HS-27A (cell line): ENCODE measurements at regions not wholly inside any gene's neighbourhood (a gene's known extent, or its start where the extent isn't known, plus 50 kb on each side); places are given as distances from the start of the nearest gene placed in this dataset.

Source experiments
- DNase-seq: peaks from one replicate; pipeline ENCODE4 v3.0.0-alpha.2; 2012; ENCODE audit warnings: low read depth, missing footprints

GRCh38 chr16:49216593-49216992 lies 65.0 kb downstream of the CBLN1 start:
- no peak for DNase-seq

GRCh38 chr16:49213594-49213993 lies 68.0 kb downstream of the CBLN1 start:
- DNase-seq = no peak

DNA sequence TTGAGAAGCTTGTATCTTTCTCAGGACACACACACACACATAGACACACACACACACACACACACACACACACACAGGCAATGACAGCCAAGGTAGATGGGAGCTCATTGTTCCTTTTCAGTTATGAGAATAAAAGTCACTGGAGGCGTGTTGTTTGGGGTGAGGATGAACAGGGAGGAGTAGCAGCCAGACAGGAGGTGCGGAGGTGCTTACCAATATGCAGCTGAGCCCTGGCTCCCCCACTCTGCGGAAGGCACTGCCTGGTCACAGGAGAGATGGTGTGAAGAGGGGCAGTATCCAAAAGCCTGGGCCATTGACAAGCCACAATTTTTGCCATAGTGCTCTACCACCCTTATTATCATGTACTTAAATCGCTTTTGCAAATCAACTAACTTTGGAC lies 77.4 kb downstream of the CBLN1 start:
- no peak for DNase-seq

GRCh38 chr16:49203361-49203760 lies 78.3 kb downstream of the CBLN1 start:
- no peak for DNase-seq

DNA sequence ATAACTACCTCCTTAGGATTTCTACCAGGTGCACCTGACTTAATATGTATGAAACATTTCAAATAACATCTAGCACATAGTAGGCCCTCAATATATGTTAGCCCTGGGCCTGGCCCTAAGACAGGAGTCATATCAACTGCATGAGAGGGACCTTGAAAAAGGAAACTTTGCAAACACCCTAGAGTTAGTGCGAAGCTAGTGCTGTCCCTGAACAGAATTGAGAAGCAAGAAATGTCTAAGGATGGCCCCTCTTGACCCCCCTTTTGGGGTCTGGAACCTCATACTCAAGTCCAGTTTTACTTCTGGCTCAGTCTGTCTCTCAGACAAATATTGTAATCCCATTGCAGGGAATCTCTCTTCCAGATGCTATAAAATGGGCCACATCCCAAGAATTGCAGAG lies 80.5 kb downstream of the CBLN1 start:
- DNase-seq = no peak

DNA sequence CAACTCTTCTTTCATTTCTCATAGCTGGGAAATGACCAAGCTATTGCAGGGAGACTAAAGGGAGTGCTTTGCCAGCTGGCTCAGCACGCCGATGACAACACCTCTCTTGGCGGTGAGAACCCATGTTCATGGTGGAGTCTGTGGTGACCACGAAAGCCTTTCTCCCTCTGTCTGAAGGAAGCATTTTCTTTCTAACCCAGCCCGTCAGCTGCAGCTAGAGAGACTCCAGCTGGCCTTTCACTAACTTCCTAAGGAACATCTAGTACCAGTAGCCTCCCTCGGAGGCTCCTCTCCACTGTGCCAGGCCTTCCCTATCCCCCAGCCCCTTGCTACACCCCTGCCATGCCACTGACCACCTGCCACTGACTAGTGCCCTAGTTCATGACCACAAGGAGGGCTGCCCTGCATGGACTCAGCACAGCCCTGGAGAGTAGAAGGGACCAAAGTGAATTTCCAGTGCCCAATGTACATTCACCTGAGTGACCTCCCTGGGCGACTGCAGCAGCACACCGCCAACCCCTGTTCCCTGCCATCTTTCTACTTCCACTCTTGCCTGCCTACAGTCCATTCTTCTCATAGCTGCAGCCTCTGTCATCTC lies 81.3 kb downstream of the CBLN1 start:
- no peak for DNase-seq

DNA sequence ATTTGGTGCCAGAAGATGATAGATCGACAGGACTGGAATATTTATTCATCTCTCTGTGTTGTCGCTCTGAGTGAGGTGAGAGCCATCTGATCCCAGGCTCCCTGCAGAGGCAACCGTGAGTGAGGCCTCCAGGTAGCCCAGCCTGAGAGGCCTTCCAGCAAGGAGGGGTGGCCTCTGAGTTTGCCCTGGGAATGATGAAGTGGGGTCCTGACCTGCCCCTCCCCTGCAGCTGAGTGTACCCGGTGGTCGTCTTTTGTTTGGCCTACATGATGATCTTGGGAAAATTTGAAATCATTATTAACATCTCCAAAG lies 86.4 kb downstream of the CBLN1 start:
- no peak for DNase-seq

GRCh38 chr16:49194537-49195236 lies 87.0 kb downstream of the CBLN1 start:
- DNase-seq = no peak

GRCh38 chr16:49193596-49193995 lies 88.0 kb downstream of the CBLN1 start:
- no peak for DNase-seq

DNA sequence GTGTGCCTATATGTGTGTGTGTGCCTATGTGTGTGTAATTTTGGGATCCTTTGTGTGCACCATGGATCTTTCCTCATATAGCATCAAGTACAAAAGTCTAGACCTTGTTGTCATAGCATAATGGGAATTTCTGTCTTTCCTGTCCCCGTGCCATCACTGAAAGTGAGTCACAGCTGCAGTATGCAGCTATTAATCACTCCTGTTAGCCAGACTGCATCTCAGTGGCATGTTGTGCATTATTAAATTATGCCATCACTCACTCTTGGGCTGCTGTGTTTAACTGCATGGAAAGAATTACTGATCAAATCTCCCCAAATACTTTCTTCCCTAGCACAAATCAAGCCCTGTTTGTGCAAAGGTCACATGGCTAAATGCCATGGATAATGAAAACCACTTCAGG lies 92.4 kb downstream of the CBLN1 start:
- no peak for DNase-seq

- DNase-seq = no peak
Observed at GRCh38 chr16:49183911-49184310, 97.7 kb downstream of the CBLN1 start.

DNA sequence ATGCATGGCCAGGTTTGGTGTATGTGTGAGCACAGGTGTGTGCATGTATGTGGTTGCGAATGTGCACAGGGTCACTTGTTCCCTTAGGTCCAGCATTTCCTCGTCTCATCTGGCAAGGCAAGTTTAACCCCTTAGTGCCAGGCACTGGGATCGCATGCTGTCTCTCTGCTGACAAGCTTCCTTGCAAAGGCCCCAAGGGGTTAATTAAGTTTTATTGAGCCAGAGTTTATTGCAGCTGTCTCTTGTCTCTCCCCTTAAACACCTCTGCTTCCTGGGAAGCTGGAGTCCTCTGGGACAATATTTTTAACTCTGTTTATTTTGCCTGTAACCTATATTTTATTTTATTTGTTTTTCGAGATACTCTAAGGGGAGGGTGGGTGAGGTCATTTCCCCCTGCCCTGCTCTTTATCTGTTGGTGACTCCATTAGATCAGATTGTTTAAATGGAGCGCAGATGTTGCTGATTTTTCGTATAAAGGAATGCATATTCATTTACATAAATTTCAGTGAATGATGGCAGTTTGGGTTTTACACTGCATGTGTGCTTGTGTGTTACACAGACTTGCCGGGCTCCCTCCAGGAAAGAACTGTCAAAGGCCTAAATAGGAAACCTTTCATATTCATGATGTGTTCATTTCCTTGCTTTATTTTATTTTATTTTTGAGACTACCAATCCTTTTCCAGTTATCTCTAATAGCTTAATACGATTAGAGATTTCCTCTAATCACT lies 99.7 kb downstream of the CBLN1 start:
- no peak for DNase-seq

DNA sequence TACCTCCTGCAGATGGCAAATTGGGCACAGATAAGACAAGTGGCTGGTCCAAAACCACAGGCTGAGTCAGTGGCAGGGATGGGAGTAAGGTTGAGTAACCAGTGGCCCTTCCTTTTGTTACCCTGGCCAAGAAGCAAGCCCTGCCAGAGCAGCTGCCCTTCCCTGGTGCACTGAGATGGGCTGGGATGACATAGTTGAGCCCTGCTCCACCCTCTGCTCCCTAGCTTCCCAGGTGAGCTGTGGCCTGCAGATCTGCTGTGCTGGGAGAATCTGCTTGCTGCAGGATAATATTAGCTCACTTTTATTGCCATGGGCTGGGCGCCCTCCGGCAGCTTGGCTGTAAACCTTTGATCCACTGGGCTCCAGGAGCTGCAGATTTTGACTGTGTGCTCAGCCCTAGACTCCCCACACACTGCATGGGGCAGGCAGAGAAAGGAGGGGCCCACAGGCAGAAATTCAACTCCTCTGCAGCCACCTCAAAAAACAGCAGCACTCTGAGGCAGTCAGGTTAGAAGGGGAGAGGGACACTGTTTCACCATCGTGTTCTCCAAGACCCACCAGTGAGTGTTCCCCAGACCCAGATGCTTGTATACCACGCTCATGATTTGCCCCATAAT lies 101.8 kb downstream of the CBLN1 start:
- no peak for DNase-seq

DNA sequence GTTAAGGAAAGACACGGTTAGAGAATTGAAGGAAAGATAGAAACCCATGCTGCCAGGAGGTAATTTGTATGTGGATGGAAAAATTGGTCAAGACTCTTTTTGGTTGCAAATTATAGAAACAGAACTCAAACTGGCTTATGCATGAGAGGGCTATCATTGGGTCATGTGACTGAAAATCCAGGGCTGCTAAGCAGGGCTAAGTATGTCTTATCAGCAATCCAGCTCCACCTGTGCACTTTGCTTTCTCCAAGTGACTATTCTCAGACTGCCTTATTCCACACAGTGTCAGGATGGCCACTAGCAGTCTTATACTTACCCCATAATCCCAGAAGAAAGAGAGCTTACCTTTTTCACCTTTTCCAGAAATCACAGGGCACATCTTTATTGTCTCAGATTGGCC lies 113.5 kb downstream of the CBLN1 start:
- DNase-seq = no peak

GRCh38 chr16:49165025-49165424 lies 116.6 kb downstream of the CBLN1 start:
- no peak for DNase-seq

DNA sequence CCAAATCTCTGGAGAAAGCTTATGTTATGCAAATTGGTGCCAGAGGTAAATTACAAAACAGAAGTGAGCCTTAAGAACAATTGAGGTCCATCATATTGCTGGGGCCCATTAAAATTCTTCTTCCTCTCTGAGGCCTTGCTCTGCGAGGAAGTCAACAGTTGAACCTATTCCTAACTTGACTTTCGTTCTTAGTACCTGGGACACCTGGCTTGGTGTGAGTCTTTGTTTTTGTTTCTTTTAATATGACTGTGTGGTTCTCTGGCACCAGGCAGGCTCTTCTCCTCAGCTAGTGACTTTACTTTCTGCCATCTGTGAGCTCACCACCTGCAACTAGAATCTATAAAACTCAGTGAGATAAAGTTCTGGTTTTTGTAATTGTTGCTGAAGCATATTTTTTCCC lies 120.4 kb downstream of the CBLN1 start:
- no peak for DNase-seq

GRCh38 chr16:49158029-49158642 lies 123.5 kb downstream of the CBLN1 start:
- DNase-seq = no peak

- DNase-seq = no peak
Observed at GRCh38 chr16:49150341-49150740, 131.3 kb downstream of the CBLN1 start.

GRCh38 chr16:49148410-49148809 lies 133.2 kb downstream of the CBLN1 start:
- DNase-seq = no peak

DNA sequence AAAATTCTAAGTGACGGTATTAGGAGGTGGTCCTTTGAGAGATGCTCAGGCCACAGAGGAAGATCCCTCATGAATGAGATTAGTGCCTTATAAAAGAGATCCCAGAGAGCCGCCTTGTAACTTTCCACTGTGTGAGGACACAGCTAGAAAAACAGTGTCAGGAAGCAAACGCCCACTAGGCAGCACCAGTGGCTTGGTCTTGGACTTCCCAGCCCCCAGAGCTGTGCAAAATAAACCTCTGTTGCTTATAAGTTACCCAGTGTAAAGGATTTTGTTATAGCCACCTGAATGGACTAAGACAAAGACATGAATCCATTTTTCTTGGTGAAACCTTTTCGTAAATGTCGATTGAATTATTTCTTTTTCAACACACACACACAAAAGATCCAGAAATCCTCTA lies 141.0 kb downstream of the CBLN1 start:
- DNase-seq = no peak

DNA sequence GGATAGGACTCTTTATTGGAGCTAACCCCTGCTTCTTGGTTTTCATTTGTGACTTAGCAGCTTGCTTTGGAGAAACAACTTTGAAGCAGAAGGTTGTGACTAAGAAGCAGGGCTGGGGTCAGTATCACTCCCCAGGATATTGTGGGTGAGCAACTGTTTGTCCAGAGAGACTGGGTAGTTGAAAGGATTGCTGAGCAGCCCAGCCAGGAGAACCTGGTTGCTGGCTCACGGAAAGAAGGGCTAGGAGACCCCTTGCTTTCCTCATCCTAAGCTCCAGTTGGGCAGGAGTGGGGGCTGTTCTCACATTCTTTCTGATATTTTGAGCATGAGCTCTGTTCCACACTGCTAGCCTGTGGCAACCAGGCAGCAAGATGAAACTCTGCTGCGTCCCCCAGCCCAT lies 151.2 kb downstream of the CBLN1 start:
- DNase-seq = no peak

DNA sequence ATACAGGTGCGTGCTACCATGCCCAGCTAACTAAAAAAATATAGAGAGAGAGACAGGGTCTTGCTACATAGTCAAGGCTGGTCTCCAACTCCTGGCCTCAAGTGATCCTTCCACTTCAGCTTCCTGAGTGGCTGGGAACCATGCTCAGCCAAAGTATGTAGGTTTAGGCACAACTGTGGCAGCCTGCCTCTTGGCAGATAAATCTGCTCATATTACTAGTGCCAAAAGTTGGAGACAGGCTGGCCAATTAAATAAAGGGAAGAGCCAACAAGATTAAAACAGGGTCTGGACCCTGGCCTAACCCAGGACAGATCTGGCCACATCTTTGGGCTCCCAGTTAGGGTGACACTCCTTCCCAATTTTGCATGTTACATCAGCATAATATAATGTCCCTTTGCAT lies 151.7 kb downstream of the CBLN1 start:
- no peak for DNase-seq

- DNase-seq = no peak
Observed at GRCh38 chr16:49128740-49129139, 152.9 kb downstream of the CBLN1 start.
